Upper lobe of left lung (tissue), 6 donors: ENCODE measurements at regions not wholly inside any gene's neighbourhood (a gene's known extent, or its start where the extent isn't known, plus 50 kb on each side); places are given as distances from the start of the nearest gene placed in this dataset.
"Not testable (repeated sequence)": the region's sequence is repeated elsewhere in the genome, so short reads cannot be mapped to it uniquely, and the experiment has no call there.

Source experiments
- ATAC-seq, 2 donors: fragments of 200-7000 bp; cut with Tn5 transposase; one replicate each; pipeline ENCODE4 v1.9.1; 2022; ENCODE audit warnings: mild to moderate bottlenecking in 2 of 2, moderate library complexity in 2 of 2; ENCODE audit not compliant: low FRiP score in 2 of 2
- DNase-seq, 2 donors: peaks; one replicate each; pipeline ENCODE4 v3.0.0-alpha.2; 2019 to 2020
- H3K27ac ChIP-seq, 4 donors: fragments of 200-600 bp; sonication (generic); one replicate each; pipeline ENCODE4 v1.5.1; 2016 to 2019
- H3K27me3 ChIP-seq, 4 donors: fragments of 200-600 bp; sonication (generic); one replicate each; pipeline ENCODE4 v1.5.1; 2017 to 2019
- H3K36me3 ChIP-seq, 4 donors: fragments of 200-600 bp; sonication (generic); one replicate each; pipeline ENCODE4 v1.5.1; 2016 to 2019
- H3K4me1 ChIP-seq, 4 donors: fragments of 200-600 bp; sonication (generic); one replicate each; pipeline ENCODE4 v1.5.1; 2018 to 2019
- H3K4me3 ChIP-seq, 4 donors: fragments of 200-600 bp; sonication (generic); one replicate each; pipeline ENCODE4 v1.5.1; 2017 to 2019; ENCODE audit warnings: mild to moderate bottlenecking in 2 of 4, moderate library complexity in 1 of 4
- H3K9me3 ChIP-seq, 4 donors: fragments of 200-600 bp; sonication (generic); one replicate each; pipeline ENCODE4 v1.5.1; 2018 to 2019
- EP300 ChIP-seq, 4 donors: sonication (generic); formaldehyde crosslinking; IDR thresholded peaks; one replicate each; pipeline ENCODE4 v1.5.1; 2017; ENCODE audit warnings: antibody characterized with exemption in 4 of 4, control low read depth in 2 of 4
- POLR2A ChIP-seq, 4 donors: fragments of 450-650 bp; IDR thresholded peaks; one replicate each; pipeline ENCODE4 v1.5.1; 2016 to 2017; ENCODE audit warnings: antibody characterized with exemption in 4 of 4, mild to moderate bottlenecking in 2 of 4
- POLR2AphosphoS5 ChIP-seq, 2 donors: sonication (generic); formaldehyde crosslinking; IDR thresholded peaks; one replicate each; pipeline ENCODE4 v1.5.1; 2017; ENCODE audit warnings: antibody characterized with exemption in 2 of 2
- WGBS, 2 donors: methylation state at CpG; one replicate each; pipeline ENCODE4 v1.1.5; 2017 to 2018; 5-methylcytosine and 5-hydroxymethylcytosine counted together
- TF ChIP-seq, protein P1 (sequence below), 6 experiments: fragments of 450-650 bp in 4 of 6; fragments of 200-600 bp in 2 of 6; sonication (generic) in 2 of 6; IDR thresholded peaks; one replicate each; pipeline ENCODE4 v1.5.1; 2016 to 2019; ENCODE audit warnings: antibody characterized with exemption in 6 of 6
- donor health status: DM: no; HTN: no; CAD: no; lungs with moderate emphysema.
- donor health status: DM: no; HTN: yes; CAD: no; lungs with severe emphysema.

DNA sequence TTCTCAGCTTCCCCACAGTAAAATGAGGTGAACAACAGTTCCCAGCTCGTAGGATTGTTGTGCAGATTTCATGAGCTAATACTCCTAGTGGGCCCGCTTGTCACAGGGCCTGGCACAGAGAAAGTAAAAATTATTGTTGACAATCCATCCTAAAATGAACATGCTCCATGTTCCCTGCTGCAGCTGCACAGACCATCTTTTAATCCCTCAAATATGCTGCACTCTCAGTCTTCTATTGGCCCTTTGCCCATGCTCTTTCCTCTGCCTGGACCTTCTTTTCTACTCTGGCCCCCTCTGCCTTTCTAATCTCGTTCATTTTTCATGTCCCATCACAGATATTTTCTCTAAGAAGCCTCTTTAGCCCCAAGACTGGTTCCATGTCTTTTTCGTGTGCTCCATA, 117.7 kb upstream of the NR3C1 start:
- no peaks in the 10 kb centered on the region for H3K36me3 ChIP-seq
- H3K27ac ChIP-seq, result no peak overlapping the region
- ATAC-seq (no peak), DNase-seq (no peak)
- 66 to 83% methylated on average over 4 of the region's 4 CpGs for WGBS, 2 donors
- H3K27me3 ChIP-seq, result no peaks in the 10 kb centered on the region
- no peak for TF ChIP-seq POLR2AphosphoS5 (IDR thresholded peaks at IDR 0.05)
- TF ChIP-seq, protein P1, sequence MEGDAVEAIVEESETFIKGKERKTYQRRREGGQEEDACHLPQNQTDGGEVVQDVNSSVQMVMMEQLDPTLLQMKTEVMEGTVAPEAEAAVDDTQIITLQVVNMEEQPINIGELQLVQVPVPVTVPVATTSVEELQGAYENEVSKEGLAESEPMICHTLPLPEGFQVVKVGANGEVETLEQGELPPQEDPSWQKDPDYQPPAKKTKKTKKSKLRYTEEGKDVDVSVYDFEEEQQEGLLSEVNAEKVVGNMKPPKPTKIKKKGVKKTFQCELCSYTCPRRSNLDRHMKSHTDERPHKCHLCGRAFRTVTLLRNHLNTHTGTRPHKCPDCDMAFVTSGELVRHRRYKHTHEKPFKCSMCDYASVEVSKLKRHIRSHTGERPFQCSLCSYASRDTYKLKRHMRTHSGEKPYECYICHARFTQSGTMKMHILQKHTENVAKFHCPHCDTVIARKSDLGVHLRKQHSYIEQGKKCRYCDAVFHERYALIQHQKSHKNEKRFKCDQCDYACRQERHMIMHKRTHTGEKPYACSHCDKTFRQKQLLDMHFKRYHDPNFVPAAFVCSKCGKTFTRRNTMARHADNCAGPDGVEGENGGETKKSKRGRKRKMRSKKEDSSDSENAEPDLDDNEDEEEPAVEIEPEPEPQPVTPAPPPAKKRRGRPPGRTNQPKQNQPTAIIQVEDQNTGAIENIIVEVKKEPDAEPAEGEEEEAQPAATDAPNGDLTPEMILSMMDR (IDR thresholded peaks at IDR 0.05), result no peak
- TF ChIP-seq POLR2A (IDR thresholded peaks at IDR 0.05), result no peak
- no peak for TF ChIP-seq EP300 (IDR thresholded peaks at IDR 0.05)
- H3K4me1 ChIP-seq, result no peaks in the 10 kb centered on the region
- H3K4me3 ChIP-seq, result no peak overlapping the region
- H3K9me3 ChIP-seq, result no peaks in the 10 kb centered on the region

DNA sequence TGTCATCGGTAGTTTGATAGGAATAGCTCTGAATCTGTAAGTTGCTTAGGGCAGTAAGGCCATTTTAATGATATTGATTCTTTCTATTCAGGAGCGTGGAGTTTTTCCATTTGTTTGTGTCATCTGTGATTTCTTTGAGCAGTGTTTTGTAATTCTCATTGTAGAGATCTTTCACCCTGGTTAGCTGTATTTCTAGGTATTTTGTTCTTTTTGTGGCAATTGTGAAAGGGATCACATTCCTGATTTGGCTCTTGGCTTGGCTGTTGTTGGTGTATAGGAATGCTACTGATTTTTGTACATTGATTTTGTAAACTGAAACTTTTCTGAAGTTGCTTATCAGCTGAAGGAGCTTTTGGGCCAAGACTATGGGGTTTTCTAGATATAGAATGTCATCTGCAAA, 115.7 kb upstream of the NR3C1 start:
- not testable (repeated sequence) for H3K9me3 ChIP-seq, H3K4me3 ChIP-seq, H3K27me3 ChIP-seq, ATAC-seq, DNase-seq, H3K36me3 ChIP-seq, H3K4me1 ChIP-seq, H3K27ac ChIP-seq
- WGBS, 2 donors, result 91% methylated on average over 2 of the region's 2 CpGs

DNA sequence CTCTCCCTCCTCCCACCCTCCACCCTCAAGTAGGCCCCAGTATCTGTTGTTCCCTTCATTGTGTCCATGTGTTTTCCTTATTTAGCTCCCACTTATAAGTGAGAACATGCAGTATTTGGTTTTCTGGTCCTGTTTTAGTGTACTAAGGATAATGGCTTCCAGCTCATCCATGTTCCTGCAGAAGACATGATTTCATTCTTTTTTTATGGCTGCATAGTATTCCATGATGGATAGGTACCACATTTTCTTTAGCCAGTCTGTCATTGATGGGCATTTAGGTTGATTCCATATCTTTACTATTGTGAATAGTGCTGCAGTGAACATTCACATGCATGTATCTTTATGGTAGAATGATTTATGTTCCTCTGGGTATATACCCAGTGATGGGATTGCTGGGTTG, 114.3 kb upstream of the NR3C1 start:
- not testable (repeated sequence) for H3K27ac ChIP-seq, H3K4me3 ChIP-seq, H3K36me3 ChIP-seq, ATAC-seq, H3K4me1 ChIP-seq, H3K9me3 ChIP-seq, DNase-seq, H3K27me3 ChIP-seq

DNA sequence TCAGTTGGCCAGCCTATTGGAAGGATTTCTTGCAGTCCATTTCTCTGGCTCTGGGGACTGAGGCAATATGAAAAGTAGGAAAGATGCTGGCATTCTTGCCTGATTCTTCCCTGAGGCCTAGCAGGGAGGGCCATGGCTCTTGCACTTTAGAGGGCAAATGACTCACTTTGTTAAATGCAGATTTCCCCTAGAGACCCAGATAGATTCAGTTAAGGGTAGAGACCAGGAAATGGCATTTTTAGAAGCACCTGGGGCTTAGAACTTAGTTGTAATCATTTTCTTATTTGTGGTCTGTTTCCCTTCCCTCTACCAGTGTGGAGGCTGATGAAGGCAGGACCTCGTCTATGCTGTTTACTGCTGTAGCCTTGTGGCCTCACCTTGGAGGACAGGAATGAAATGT, 112.8 kb upstream of the NR3C1 start:
- WGBS, 2 donors, result 90 to 95% methylated on average over 1 of the region's 1 CpG
- DNase-seq, result no peak
- Histone ChIP-seq H3K27me3 (no peaks in the 10 kb centered on the region), H3K9me3 (no peaks in the 10 kb centered on the region), H3K36me3 (no peaks in the 10 kb centered on the region), H3K27ac (no peak overlapping the region), H3K4me1 (no peaks in the 10 kb centered on the region), H3K4me3 (no peak overlapping the region)
- no peak for ATAC-seq
- TF ChIP-seq EP300 (IDR thresholded peaks at IDR 0.05) (no peak), POLR2A (IDR thresholded peaks at IDR 0.05) (no peak), POLR2AphosphoS5 (IDR thresholded peaks at IDR 0.05) (no peak)
- TF ChIP-seq, protein P1 (IDR thresholded peaks at IDR 0.05), result no peak

DNA sequence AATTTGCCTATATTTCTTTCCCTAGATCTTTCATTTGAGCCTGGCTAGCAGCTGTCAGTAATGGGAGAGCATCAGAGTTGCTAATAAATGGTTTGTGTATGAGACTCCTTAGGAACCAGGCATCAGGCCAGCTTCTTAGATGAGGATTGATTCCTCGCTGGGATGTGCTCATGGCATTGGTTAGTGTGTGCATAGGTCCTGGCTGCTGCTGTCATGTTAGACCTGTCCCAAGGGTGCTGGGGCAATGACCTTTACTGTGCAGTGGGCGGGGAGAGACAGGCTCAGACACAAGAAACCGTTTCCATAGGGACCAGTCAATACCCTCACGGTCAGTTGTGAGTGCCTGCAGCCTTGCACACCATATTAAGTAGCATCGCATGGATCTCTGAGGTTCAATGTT, 112.3 kb upstream of the NR3C1 start:
- DNase-seq (no peak), ATAC-seq (no peak)
- Histone ChIP-seq H3K36me3 (no peaks in the 10 kb centered on the region), H3K27me3 (no peaks in the 10 kb centered on the region), H3K9me3 (no peaks in the 10 kb centered on the region), H3K4me1 (no peaks in the 10 kb centered on the region), H3K27ac (no peak overlapping the region), H3K4me3 (no peak overlapping the region)
- 89 to 97% methylated on average over 4 to 5 of the region's 5 CpGs for WGBS, 2 donors
- TF ChIP-seq POLR2A (IDR thresholded peaks at IDR 0.05) (no peak), POLR2AphosphoS5 (IDR thresholded peaks at IDR 0.05) (no peak), EP300 (IDR thresholded peaks at IDR 0.05) (no peak)
- TF ChIP-seq, protein P1 (IDR thresholded peaks at IDR 0.05), result no peak

DNA sequence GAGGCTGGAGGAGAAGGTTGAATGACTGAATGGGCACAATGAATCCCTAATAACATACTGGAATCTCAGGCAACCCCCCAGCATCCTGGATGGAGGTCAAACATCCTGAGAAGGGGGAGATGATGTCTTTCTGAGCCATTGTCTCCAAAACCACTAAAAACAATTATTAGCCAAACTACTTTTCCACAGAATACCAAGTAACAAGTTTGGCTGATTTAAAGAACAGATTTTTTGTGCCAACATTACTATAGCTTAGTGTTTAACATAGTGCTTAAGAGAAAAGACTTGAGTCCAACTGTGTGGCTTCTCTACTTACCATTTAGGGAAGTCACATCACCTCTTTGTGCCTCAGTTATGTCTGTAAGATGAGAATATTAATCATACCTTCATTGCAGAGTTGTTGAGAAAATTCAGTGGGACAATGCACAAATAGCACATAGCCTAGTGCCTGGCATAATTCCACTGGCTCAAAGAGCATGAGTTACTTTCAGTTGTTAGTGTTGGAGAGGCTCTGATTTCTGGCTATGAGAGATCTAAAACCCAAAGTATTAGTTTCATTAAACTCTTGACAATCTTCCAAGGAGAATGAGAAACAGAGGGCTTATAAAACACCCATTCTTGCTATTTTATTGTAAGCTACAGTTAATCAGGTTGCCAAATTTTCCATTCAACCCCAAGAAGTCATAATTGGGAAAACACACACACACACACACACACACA, 111.3 kb upstream of the NR3C1 start:
- H3K9me3 ChIP-seq, result no peaks in the 10 kb centered on the region
- no peaks in the 10 kb centered on the region for H3K27me3 ChIP-seq
- no peak overlapping the region for H3K27ac ChIP-seq
- H3K36me3 ChIP-seq, result no peaks in the 10 kb centered on the region
- no peak for TF ChIP-seq POLR2A (IDR thresholded peaks at IDR 0.05)
- ATAC-seq (no peak), DNase-seq (no peak)
- no peaks in the 10 kb centered on the region for H3K4me1 ChIP-seq
- no peak overlapping the region for H3K4me3 ChIP-seq
